ENCODE measurements at regions not wholly inside any gene's neighbourhood (a gene's known extent, or its start where the extent isn't known, plus 50 kb on each side); places are given as distances from the start of the nearest gene placed in this dataset.

DNA sequence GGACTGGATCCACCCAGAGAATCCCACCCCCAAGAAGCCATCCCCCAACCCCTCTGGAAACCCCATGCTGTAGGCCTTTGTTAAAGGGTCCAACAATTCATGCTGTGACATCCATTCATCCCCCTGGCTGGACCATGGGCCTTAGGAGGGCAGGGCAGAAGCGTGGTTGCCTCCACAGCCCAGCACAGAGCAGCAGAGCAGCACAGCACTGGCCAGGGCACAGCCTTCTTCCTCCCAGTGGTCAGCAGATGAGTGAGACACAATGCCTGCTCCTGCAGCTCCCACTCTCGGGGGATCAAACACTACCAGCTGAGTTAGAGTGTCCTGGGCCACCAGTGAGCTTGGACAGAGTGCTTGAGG is 84.5 kb upstream of the LINC01488 start:
- TF ChIP-seq POLR2A (IDR thresholded peaks at IDR 0.05; ENCODE audit: low read depth, low read length) = no peak
- no peak for TF ChIP-seq CTCF (IDR thresholded peaks at IDR 0.05; ENCODE audit: extremely low read depth in 1 of 2, insufficient read depth in 1 of 2, low read depth in 1 of 2, low read length in 2 of 2)
- TF ChIP-seq POLR2AphosphoS5 (IDR thresholded peaks at IDR 0.05; ENCODE audit: insufficient read depth, low read depth, low read length) = no peak
- no peak for TF ChIP-seq EZH2 (IDR thresholded peaks at IDR 0.05; ENCODE audit: borderline replicate concordance, low read depth, low read length, severe bottlenecking)
- no peak for TF ChIP-seq JUN (IDR thresholded peaks at IDR 0.05; ENCODE audit: borderline replicate concordance, insufficient read depth, insufficient read length, low read depth)
- TF ChIP-seq MAX (IDR thresholded peaks at IDR 0.05; ENCODE audit: insufficient read depth, insufficient read length) = no peak
- TF ChIP-seq GATA2 (IDR thresholded peaks at IDR 0.05; ENCODE audit: insufficient read depth, insufficient read length, low read depth, low read length) = no peak
- TF ChIP-seq MYC (IDR thresholded peaks at IDR 0.05; ENCODE audit: low read depth, low read length) = no peak
- no peak for TF ChIP-seq FOS (IDR thresholded peaks at IDR 0.05; ENCODE audit: borderline replicate concordance, insufficient read depth, low read length)
